ENCODE measurements at regions not wholly inside any gene's neighbourhood (a gene's known extent, or its start where the extent isn't known, plus 50 kb on each side); places are given as distances from the start of the nearest gene placed in this dataset.

- TF ChIP-seq USF2 (IDR thresholded peaks at IDR 0.05; ENCODE audit: low read depth, low read length) (no peak), CTCF (conservative IDR thresholded peaks at IDR 0.05; ENCODE audit: low read depth, low read length) (no peak), SMC3 (IDR thresholded peaks at IDR 0.05; ENCODE audit: low read depth, low read length) (no peak), FOS (IDR thresholded peaks at IDR 0.05; ENCODE audit: low read depth, low read length) (no peak), ELK1 (IDR thresholded peaks at IDR 0.05; ENCODE audit: borderline replicate concordance, low read depth, low read length) (no peak), POLR2A (IDR thresholded peaks at IDR 0.05; ENCODE audit: low read depth, low read length) (no peak), RFX5 (IDR thresholded peaks at IDR 0.05; ENCODE audit: low read depth, low read length) (no peak), RAD21 (IDR thresholded peaks at IDR 0.05; ENCODE audit: low read length) (no peak), BHLHE40 (IDR thresholded peaks at IDR 0.05; ENCODE audit: low read depth, low read length) (no peak), RCOR1 (IDR thresholded peaks at IDR 0.05; ENCODE audit: insufficient replicate concordance, low read length) (no peak), CEBPB (IDR thresholded peaks at IDR 0.05; ENCODE audit: low read depth, low read length) (no peak), MAFK (IDR thresholded peaks at IDR 0.05; ENCODE audit: low read depth, low read length) (no peak), MAZ (IDR thresholded peaks at IDR 0.05; ENCODE audit: borderline replicate concordance, low read depth, low read length) (no peak), MXI1 (IDR thresholded peaks at IDR 0.05; ENCODE audit: borderline replicate concordance, low read depth, low read length) (no peak)
Observed at GRCh38 chr22:22403771-22404170, 104.8 kb downstream of the ZNF280B start.

Data from IMR-90 (cell line).